Spleen (tissue), 7 donors: ENCODE measurements at regions not wholly inside any gene's neighbourhood (a gene's known extent, or its start where the extent isn't known, plus 50 kb on each side); places are given as distances from the start of the nearest gene placed in this dataset.

Experiments
- POLR2AphosphoS5 ChIP-seq, 3 donors: sonication (generic); formaldehyde crosslinking; IDR thresholded peaks; one replicate each; pipeline ENCODE4 v1.5.1; 2017; ENCODE audit warnings: antibody characterized with exemption in 3 of 3
- TF ChIP-seq, protein P1 (sequence below), 11 experiments: fragments of 200-600 bp in 7 of 11; fragments of 450-650 bp in 4 of 11; sonication (generic) in 4 of 11; IDR thresholded peaks in 8 of 11; conservative IDR thresholded peaks in 3 of 11; 1 replicate in 7 of 11; 2 replicates in 4 of 11; pipeline versions ENCODE4 v1.4.0 to v1.8.0; 2016 to 2021; ENCODE audit warnings: antibody characterized with exemption in 11 of 11, inconsistent platforms in 4 of 11, mild to moderate bottlenecking in 1 of 11
- donor health status: DM: no; HTN: no; CAD: no; lungs with moderate emphysema.
- donor health status: DM: no; HTN: no; CAD: no.
- donor health status: DM: no; HTN: no; CAD: no.

DNA sequence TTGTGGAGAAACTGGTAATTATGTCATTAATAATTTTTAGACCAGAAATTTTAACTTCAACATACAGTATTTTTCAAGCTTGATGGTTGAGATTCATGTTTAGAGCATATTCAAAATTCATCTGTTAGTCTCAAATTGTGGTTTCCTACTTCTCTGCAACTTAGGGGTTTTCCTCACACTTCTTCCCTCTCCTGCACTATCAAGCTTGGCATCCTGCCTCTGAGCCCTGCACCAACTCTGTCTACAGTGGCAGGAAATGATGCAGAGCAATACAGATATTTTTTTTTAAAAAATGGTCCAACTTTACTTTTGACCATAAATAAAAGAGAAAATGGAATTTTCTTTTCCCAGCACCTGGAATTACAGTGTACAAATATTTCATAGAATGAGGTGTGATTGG lies 247.3 kb downstream of the NUP35 start:
- TF ChIP-seq, protein P1, sequence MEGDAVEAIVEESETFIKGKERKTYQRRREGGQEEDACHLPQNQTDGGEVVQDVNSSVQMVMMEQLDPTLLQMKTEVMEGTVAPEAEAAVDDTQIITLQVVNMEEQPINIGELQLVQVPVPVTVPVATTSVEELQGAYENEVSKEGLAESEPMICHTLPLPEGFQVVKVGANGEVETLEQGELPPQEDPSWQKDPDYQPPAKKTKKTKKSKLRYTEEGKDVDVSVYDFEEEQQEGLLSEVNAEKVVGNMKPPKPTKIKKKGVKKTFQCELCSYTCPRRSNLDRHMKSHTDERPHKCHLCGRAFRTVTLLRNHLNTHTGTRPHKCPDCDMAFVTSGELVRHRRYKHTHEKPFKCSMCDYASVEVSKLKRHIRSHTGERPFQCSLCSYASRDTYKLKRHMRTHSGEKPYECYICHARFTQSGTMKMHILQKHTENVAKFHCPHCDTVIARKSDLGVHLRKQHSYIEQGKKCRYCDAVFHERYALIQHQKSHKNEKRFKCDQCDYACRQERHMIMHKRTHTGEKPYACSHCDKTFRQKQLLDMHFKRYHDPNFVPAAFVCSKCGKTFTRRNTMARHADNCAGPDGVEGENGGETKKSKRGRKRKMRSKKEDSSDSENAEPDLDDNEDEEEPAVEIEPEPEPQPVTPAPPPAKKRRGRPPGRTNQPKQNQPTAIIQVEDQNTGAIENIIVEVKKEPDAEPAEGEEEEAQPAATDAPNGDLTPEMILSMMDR (IDR thresholded peaks at IDR 0.05 in 8 of 11, conservative IDR thresholded peaks at IDR 0.05 in 3 of 11), result no peak
- TF ChIP-seq POLR2AphosphoS5 (IDR thresholded peaks at IDR 0.05), result no peak
